GM12891 (cell line): ENCODE measurements at regions not wholly inside any gene's neighbourhood (a gene's known extent, or its start where the extent isn't known, plus 50 kb on each side); places are given as distances from the start of the nearest gene placed in this dataset.

Source experiments
- POLR2A ChIP-seq: IDR thresholded peaks from 2 replicates; pipeline ENCODE4 v1.6.1; 2011; ENCODE audit warnings: low read depth, low read length, control low read depth
- POLR2AphosphoS5 ChIP-seq: IDR thresholded peaks from 2 replicates; pipeline ENCODE4 v1.6.1; 2011; ENCODE audit warnings: low read depth, low read length, control low read depth
- TAF1 ChIP-seq: IDR thresholded peaks from 2 replicates; pipeline ENCODE4 v1.6.1; 2011; ENCODE audit warnings: low read depth, low read length, control low read depth

DNA sequence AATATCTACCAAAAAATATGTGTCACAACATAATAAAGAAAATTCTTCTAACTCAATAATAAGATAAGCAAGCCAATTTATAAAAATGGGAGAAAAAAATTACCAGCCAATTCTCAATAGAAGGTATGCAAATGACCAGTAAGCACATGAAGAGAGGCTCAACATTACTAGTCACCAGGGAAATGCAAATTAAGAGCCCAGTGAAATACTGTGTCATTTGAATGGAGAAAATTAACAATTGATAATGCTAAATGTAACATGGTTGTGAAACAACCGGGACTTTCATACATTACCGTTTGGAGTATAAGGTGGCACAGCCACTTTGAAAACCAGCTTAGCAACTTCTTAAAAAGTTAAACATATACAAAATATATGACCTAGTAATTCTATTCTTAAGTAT lies 460.7 kb downstream of the IGSF11 start:
- no peak for TF ChIP-seq TAF1
- TF ChIP-seq POLR2A: no peak
- TF ChIP-seq POLR2AphosphoS5: no peak
